ENCODE measurements at regions not wholly inside any gene's neighbourhood (a gene's known extent, or its start where the extent isn't known, plus 50 kb on each side); places are given as distances from the start of the nearest gene placed in this dataset.

DNA sequence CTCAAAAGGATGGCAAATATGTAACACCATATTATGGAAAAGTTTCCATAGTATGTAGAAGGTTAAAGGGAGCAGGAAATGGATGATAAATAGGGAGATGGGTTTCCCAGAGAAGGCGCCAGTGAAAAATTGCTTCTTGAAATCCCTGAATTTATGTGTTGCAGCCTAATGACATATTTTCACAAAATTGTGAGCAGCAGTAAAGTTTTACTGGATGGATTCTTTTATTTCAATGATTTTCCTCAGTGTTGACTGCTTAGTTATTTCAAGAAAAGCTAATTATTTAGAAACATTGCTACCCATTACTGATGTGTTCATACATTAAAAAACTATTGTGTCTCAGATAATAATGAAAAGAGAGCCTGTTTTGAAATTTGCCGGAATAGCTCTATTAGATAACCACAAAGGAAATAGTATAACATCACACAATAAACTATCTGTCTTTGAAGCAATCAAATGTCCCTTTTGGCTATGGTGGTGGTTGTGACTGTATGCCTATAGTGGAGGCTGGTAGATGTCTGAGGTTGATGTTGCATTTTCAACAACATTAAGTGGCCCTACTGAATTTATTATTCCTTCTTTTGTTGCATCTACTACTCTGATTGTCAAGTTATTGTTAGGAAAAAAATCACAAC is 169.9 kb upstream of the HAND2 start:
- Mint-ChIP-seq H3K4me1 (ENCODE audit: low read depth) (no peaks in the 10 kb centered on the region), H3K9me3 (no peaks in the 10 kb centered on the region), H3K27me3 (ENCODE audit: low read depth) (no peaks in the 10 kb centered on the region), H3K27ac (no peak overlapping the region), H3K36me3 (ENCODE audit: low read depth) (no peaks in the 10 kb centered on the region), H3K4me3 (ENCODE audit: low read depth) (no peak overlapping the region)
- intact Hi-C loops (cut with micrococcal nuclease), result no loop called here
- DNase-seq (ENCODE audit: low spot score), result no peak

- no peak for DNase-seq (ENCODE audit: low spot score)
- no peaks in the 10 kb centered on the region for H3K4me1 Mint-ChIP-seq (ENCODE audit: low read depth)
- H3K9me3 Mint-ChIP-seq, result no peaks in the 10 kb centered on the region
- no peak overlapping the region for H3K27ac Mint-ChIP-seq
- no peaks in the 10 kb centered on the region for H3K27me3 Mint-ChIP-seq (ENCODE audit: low read depth)
- no peak overlapping the region for H3K4me3 Mint-ChIP-seq (ENCODE audit: low read depth)
- intact Hi-C loops (cut with micrococcal nuclease), result no loop called here
- no peaks in the 10 kb centered on the region for H3K36me3 Mint-ChIP-seq (ENCODE audit: low read depth)
Observed at GRCh38 chr4:173698557-173699262, 168.7 kb upstream of the HAND2 start.

DNA sequence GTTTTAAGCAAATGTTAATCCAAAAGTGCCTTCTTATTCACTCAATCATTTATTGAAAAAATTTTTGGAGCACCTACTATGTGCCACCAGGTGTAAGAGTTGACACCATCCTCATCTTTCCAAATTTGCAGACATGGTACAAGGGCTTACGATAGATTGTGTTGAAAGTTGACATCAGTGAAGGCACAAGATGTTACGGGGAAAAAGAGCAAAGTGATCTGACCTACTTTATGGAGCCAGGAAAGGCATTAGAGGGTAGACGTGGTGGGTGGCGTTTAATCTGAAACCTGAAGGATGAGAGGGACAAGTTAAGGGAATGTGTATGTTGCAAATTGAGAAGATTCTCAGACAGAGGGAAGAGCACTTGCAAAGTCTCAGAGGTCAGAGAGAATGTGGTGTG is 167.8 kb upstream of the HAND2 start:
- no peaks in the 10 kb centered on the region for H3K9me3 Mint-ChIP-seq

DNA sequence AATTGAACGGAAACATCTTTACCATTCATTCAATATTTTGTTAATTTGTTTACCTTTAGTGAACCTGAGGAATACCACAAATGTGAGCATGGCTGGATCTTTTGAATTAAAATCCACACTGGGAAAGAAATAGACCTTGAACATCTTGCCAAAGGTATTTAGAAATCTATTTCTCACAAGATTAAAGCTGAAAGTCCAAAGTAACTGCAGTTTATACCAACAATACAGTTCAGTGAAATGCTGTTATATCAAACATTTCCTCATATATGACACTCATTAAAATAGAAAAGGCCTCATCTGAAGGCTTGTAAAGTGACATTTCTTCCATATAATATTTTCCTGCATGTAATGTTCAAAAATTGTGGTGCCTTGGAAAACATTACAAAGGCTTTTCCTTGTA is 166.5 kb upstream of the HAND2 start:
- Mint-ChIP-seq H3K27ac (no peak overlapping the region), H3K36me3 (ENCODE audit: low read depth) (no peaks in the 10 kb centered on the region), H3K4me1 (ENCODE audit: low read depth) (no peaks in the 10 kb centered on the region), H3K27me3 (ENCODE audit: low read depth) (no peaks in the 10 kb centered on the region), H3K4me3 (ENCODE audit: low read depth) (no peak overlapping the region), H3K9me3 (no peaks in the 10 kb centered on the region)
- DNase-seq (ENCODE audit: low spot score), result no peak
- intact Hi-C loops (cut with micrococcal nuclease), result no loop called here

More for the DNA sequence above, 167.8 kb upstream of the HAND2 start:
- H3K27ac Mint-ChIP-seq, result no peak overlapping the region
- DNase-seq (ENCODE audit: low spot score), result no peak
- H3K27me3 Mint-ChIP-seq (ENCODE audit: low read depth), result no peaks in the 10 kb centered on the region
- H3K4me1 Mint-ChIP-seq (ENCODE audit: low read depth), result no peaks in the 10 kb centered on the region
- intact Hi-C loops (cut with micrococcal nuclease), result no loop called here
- no peaks in the 10 kb centered on the region for H3K36me3 Mint-ChIP-seq (ENCODE audit: low read depth)
- H3K4me3 Mint-ChIP-seq (ENCODE audit: low read depth), result no peak overlapping the region

DNA sequence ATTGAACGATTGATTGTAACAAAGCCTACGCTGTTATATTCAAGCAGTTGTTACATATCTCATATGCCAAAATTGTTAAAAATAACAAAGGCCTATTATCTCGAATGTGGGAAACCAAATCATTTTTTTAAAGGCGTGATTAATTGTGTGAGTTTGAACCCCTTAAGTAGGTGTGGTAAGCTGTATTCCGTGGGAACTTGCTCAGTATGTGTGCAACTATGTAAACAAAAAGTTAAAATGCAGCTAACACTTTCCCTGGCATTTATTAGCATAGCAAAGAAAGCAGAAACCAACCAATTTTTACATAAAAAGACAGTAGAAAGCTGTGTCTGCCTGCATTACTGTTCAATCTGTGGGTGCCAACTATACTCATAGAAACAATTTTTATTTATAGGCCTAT is 166.0 kb upstream of the HAND2 start:
- Mint-ChIP-seq H3K4me1 (ENCODE audit: low read depth) (no peaks in the 10 kb centered on the region), H3K36me3 (ENCODE audit: low read depth) (no peaks in the 10 kb centered on the region), H3K27ac (no peak overlapping the region), H3K27me3 (ENCODE audit: low read depth) (no peaks in the 10 kb centered on the region), H3K9me3 (no peaks in the 10 kb centered on the region), H3K4me3 (ENCODE audit: low read depth) (no peak overlapping the region)
- no peak for DNase-seq (ENCODE audit: low spot score)
- intact Hi-C loops (cut with micrococcal nuclease), result no loop called here

- Mint-ChIP-seq H3K27ac (no peak overlapping the region), H3K9me3 (no peaks in the 10 kb centered on the region), H3K27me3 (ENCODE audit: low read depth) (no peaks in the 10 kb centered on the region), H3K4me3 (ENCODE audit: low read depth) (no peak overlapping the region), H3K4me1 (ENCODE audit: low read depth) (no peaks in the 10 kb centered on the region), H3K36me3 (ENCODE audit: low read depth) (no peaks in the 10 kb centered on the region)
- intact Hi-C loops (cut with micrococcal nuclease), result no loop called here
- no peak for DNase-seq (ENCODE audit: low spot score)
Observed at GRCh38 chr4:173685831-173686210, 155.8 kb upstream of the HAND2 start.

DNA sequence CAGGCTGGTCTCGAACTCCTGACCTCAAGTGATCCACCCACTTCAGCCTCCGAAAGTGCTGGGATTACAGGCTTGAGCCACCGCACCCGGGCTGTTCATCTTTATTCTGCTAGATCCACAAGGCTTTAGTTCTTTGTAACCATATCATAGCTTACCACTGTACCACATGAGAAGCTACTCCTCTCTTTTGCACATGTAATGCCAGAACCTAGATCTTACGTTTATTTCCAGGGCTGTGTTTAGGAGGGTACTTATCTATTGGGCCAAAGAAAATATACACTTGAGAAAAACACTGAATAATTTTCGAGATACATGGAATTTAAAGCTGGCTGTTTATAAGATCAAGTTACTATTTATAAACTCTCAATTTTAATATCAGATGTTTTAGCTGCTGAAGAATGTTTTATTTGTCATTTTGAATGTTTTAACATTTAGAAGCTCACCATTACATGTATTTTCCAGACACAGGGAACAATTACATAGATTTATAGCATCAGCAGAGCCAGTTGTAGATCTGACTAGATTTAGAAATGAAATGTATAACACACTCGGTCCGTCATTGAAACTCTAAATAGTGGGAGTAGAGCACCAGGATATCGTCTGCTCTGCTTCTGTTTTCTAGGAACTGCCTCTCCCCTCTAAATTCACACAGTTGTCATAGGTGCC is 155.3 kb upstream of the HAND2 start:
- Mint-ChIP-seq H3K9me3 (no peaks in the 10 kb centered on the region), H3K4me3 (ENCODE audit: low read depth) (no peak overlapping the region), H3K4me1 (ENCODE audit: low read depth) (no peaks in the 10 kb centered on the region), H3K27me3 (ENCODE audit: low read depth) (no peaks in the 10 kb centered on the region), H3K27ac (no peak overlapping the region), H3K36me3 (ENCODE audit: low read depth) (no peaks in the 10 kb centered on the region)
- intact Hi-C loops (cut with micrococcal nuclease), result no loop called here
- no peak for DNase-seq (ENCODE audit: low spot score)

DNA sequence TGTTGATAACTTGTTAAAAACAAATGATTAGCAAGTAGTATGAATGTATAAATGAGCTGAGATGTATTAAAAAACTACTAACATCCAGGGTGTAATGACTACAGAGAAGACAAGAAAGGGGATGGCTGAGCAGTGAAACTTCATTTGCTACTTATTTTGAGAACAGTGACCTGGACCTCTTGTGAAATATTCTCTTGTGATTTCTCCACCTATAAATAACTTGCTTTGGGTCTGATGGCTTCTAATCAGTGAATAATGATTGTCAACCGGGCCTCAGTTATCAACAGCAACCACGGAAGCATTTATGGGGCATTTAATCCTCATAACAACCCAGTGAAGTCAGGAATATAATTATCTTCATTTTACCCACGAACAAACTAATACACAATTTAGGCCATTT is 154.2 kb upstream of the HAND2 start:
- H3K9me3 Mint-ChIP-seq, result no peaks in the 10 kb centered on the region
- no peaks in the 10 kb centered on the region for H3K36me3 Mint-ChIP-seq (ENCODE audit: low read depth)
- H3K4me3 Mint-ChIP-seq (ENCODE audit: low read depth), result no peak overlapping the region
- intact Hi-C loops (cut with micrococcal nuclease), result no loop called here
- no peak for DNase-seq (ENCODE audit: low spot score)
- no peaks in the 10 kb centered on the region for H3K27me3 Mint-ChIP-seq (ENCODE audit: low read depth)
- no peaks in the 10 kb centered on the region for H3K4me1 Mint-ChIP-seq (ENCODE audit: low read depth)
- H3K27ac Mint-ChIP-seq, result no peak overlapping the region

- Mint-ChIP-seq H3K27ac (no peak overlapping the region), H3K9me3 (no peaks in the 10 kb centered on the region), H3K27me3 (ENCODE audit: low read depth) (no peaks in the 10 kb centered on the region), H3K4me3 (ENCODE audit: low read depth) (no peak overlapping the region), H3K36me3 (ENCODE audit: low read depth) (no peaks in the 10 kb centered on the region), H3K4me1 (ENCODE audit: low read depth) (no peaks in the 10 kb centered on the region)
- no peak for DNase-seq (ENCODE audit: low spot score)
- intact Hi-C loops (cut with micrococcal nuclease), result no loop called here
Observed at GRCh38 chr4:173682609-173683008, 152.6 kb upstream of the HAND2 start.

DNA sequence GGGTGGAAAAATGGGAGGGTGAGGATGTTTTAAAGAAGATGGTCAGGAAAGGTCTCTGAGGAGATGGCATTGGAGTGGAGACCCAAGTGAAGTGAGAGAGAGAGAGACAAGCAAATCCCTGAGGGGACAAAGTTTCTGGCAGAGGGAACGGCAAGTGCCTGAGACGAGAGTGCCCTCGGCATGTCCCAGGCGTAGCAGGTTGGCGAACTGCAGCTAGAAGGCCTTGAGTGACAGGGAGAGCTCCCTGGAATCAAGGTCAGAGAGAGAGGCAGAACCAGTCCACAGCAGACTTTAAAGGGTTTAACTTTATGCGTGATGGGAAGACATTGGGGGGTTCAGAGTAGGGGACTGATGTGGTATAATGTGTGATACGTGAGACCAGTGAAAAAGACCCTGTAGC is 150.2 kb upstream of the HAND2 start:
- H3K9me3 Mint-ChIP-seq, result no peaks in the 10 kb centered on the region

GRCh38 chr4:173675446-173675845 is 145.4 kb upstream of the HAND2 start:
- H3K27me3 Mint-ChIP-seq (ENCODE audit: low read depth), result no peaks in the 10 kb centered on the region
- intact Hi-C loops (cut with micrococcal nuclease), result no loop called here
- H3K36me3 Mint-ChIP-seq (ENCODE audit: low read depth), result no peaks in the 10 kb centered on the region
- no peak overlapping the region for H3K4me3 Mint-ChIP-seq (ENCODE audit: low read depth)
- no peak overlapping the region for H3K27ac Mint-ChIP-seq
- H3K4me1 Mint-ChIP-seq (ENCODE audit: low read depth), result no peaks in the 10 kb centered on the region
- DNase-seq (ENCODE audit: low spot score), result no peak
- H3K9me3 Mint-ChIP-seq, result no peaks in the 10 kb centered on the region

More for the DNA sequence above, 150.2 kb upstream of the HAND2 start:
- intact Hi-C loops (cut with micrococcal nuclease), result no loop called here
- Mint-ChIP-seq H3K27me3 (ENCODE audit: low read depth) (no peaks in the 10 kb centered on the region), H3K27ac (no peak overlapping the region), H3K36me3 (ENCODE audit: low read depth) (no peaks in the 10 kb centered on the region), H3K4me3 (ENCODE audit: low read depth) (no peak overlapping the region), H3K4me1 (ENCODE audit: low read depth) (no peaks in the 10 kb centered on the region)
- DNase-seq (ENCODE audit: low spot score), result no peak

GRCh38 chr4:173669460-173670179 is 139.6 kb upstream of the HAND2 start:
- no peaks in the 10 kb centered on the region for H3K27me3 Mint-ChIP-seq (ENCODE audit: low read depth)
- DNase-seq (ENCODE audit: low spot score), result no peak
- no peak overlapping the region for H3K4me3 Mint-ChIP-seq (ENCODE audit: low read depth)
- no peaks in the 10 kb centered on the region for H3K4me1 Mint-ChIP-seq (ENCODE audit: low read depth)
- no peak overlapping the region for H3K27ac Mint-ChIP-seq
- H3K9me3 Mint-ChIP-seq, result no peaks in the 10 kb centered on the region
- no peaks in the 10 kb centered on the region for H3K36me3 Mint-ChIP-seq (ENCODE audit: low read depth)
- intact Hi-C loops (cut with micrococcal nuclease), result no loop called here

GRCh38 chr4:173661001-173661400 is 131.0 kb upstream of the HAND2 start:
- Mint-ChIP-seq H3K36me3 (ENCODE audit: low read depth) (no peaks in the 10 kb centered on the region), H3K4me3 (ENCODE audit: low read depth) (no peak overlapping the region), H3K9me3 (no peaks in the 10 kb centered on the region), H3K27ac (no peak overlapping the region), H3K4me1 (ENCODE audit: low read depth) (no peaks in the 10 kb centered on the region), H3K27me3 (ENCODE audit: low read depth) (no peaks in the 10 kb centered on the region)
- no peak for DNase-seq (ENCODE audit: low spot score)
- intact Hi-C loops (cut with micrococcal nuclease), result no loop called here
